ENCODE measurements at regions not wholly inside any gene's neighbourhood (a gene's known extent, or its start where the extent isn't known, plus 50 kb on each side); places are given as distances from the start of the nearest gene placed in this dataset.

DNA sequence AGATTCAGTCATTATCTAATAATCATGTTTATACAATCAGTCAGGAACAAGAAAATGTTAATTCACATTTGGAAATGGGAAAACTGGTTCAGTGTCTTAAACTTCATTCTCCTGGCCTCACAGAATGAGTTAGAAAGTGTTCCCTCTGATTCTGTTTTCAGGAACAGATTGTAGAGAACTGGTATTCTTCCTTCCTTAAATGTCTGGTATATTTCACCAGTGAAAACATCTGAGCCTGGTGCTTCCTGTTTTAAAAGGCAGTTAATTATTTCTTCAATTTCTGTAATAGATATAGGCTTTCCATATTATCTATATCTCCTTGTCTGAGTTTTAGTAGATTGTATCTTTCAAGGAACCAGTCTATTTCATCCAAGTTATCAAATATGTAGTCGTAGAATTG is 97.1 kb upstream of the TMEM168 start:
- H3K4me3 ChIP-seq (replicated peaks; ENCODE audit: insufficient read depth, low read length): no peak overlapping the region
- H3K27ac ChIP-seq (replicated peaks): peak overlapping the region; percentile 20
- DNase-seq (ENCODE audit: low read depth in 1 of 2, low spot score in 1 of 2): peak in 1 of 2 experiments; percentile 14
- H3K27me3 ChIP-seq (ENCODE audit: insufficient read depth, poor library complexity, severe bottlenecking): no peaks in the 10 kb centered on the region
- TF ChIP-seq, protein P1, sequence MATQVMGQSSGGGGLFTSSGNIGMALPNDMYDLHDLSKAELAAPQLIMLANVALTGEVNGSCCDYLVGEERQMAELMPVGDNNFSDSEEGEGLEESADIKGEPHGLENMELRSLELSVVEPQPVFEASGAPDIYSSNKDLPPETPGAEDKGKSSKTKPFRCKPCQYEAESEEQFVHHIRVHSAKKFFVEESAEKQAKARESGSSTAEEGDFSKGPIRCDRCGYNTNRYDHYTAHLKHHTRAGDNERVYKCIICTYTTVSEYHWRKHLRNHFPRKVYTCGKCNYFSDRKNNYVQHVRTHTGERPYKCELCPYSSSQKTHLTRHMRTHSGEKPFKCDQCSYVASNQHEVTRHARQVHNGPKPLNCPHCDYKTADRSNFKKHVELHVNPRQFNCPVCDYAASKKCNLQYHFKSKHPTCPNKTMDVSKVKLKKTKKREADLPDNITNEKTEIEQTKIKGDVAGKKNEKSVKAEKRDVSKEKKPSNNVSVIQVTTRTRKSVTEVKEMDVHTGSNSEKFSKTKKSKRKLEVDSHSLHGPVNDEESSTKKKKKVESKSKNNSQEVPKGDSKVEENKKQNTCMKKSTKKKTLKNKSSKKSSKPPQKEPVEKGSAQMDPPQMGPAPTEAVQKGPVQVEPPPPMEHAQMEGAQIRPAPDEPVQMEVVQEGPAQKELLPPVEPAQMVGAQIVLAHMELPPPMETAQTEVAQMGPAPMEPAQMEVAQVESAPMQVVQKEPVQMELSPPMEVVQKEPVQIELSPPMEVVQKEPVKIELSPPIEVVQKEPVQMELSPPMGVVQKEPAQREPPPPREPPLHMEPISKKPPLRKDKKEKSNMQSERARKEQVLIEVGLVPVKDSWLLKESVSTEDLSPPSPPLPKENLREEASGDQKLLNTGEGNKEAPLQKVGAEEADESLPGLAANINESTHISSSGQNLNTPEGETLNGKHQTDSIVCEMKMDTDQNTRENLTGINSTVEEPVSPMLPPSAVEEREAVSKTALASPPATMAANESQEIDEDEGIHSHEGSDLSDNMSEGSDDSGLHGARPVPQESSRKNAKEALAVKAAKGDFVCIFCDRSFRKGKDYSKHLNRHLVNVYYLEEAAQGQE (IDR thresholded peaks at IDR 0.05; ENCODE audit: insufficient replicate concordance, low read depth): no peak
- TF ChIP-seq POLR2AphosphoS5 (IDR thresholded peaks at IDR 0.05; ENCODE audit: low read depth): no peak
- TF ChIP-seq, protein P2, sequence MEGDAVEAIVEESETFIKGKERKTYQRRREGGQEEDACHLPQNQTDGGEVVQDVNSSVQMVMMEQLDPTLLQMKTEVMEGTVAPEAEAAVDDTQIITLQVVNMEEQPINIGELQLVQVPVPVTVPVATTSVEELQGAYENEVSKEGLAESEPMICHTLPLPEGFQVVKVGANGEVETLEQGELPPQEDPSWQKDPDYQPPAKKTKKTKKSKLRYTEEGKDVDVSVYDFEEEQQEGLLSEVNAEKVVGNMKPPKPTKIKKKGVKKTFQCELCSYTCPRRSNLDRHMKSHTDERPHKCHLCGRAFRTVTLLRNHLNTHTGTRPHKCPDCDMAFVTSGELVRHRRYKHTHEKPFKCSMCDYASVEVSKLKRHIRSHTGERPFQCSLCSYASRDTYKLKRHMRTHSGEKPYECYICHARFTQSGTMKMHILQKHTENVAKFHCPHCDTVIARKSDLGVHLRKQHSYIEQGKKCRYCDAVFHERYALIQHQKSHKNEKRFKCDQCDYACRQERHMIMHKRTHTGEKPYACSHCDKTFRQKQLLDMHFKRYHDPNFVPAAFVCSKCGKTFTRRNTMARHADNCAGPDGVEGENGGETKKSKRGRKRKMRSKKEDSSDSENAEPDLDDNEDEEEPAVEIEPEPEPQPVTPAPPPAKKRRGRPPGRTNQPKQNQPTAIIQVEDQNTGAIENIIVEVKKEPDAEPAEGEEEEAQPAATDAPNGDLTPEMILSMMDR (IDR thresholded peaks at IDR 0.05; ENCODE audit: insufficient read depth, low read length): no peak
- no peak for TF ChIP-seq GABPA (IDR thresholded peaks at IDR 0.05; ENCODE audit: low read depth)
- peak; percentile 56; the same call in 1 of the 2 replicates for TF ChIP-seq SPI1 (IDR thresholded peaks at IDR 0.05; ENCODE audit: borderline replicate concordance, low read depth)

DNA sequence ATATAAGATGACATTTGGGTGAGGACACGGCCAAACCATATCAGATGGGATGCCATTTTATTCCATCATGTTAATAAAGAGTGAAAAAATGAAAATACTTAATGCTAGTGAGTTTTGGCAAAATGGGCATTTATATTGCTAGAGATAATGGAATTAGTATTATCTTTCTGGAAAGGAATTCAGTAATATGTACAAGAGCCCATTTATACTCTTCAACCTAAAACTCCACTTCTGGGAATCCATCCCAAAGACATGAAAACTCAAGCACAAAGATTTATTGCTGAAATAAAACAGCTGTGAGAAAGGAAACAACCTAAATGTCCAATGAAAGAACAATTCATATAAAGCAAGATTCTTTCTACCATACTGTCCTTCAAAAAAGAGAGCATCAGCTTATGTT is 96.0 kb upstream of the TMEM168 start:
- no peak for DNase-seq (ENCODE audit: low read depth in 1 of 2, low spot score in 1 of 2)
- H3K27ac ChIP-seq (replicated peaks): no peak overlapping the region
- H3K4me3 ChIP-seq (replicated peaks; ENCODE audit: insufficient read depth, low read length): no peak overlapping the region
- no peak for TF ChIP-seq SPI1 (IDR thresholded peaks at IDR 0.05; ENCODE audit: borderline replicate concordance, low read depth)
- no peak for TF ChIP-seq POLR2AphosphoS5 (IDR thresholded peaks at IDR 0.05; ENCODE audit: low read depth)
- TF ChIP-seq, protein P1 (IDR thresholded peaks at IDR 0.05; ENCODE audit: insufficient replicate concordance, low read depth): no peak
- no peak for TF ChIP-seq GABPA (IDR thresholded peaks at IDR 0.05; ENCODE audit: low read depth)
- TF ChIP-seq, protein P2 (IDR thresholded peaks at IDR 0.05; ENCODE audit: insufficient read depth, low read length): no peak
- no peaks in the 10 kb centered on the region for H3K27me3 ChIP-seq (ENCODE audit: insufficient read depth, poor library complexity, severe bottlenecking)

DNA sequence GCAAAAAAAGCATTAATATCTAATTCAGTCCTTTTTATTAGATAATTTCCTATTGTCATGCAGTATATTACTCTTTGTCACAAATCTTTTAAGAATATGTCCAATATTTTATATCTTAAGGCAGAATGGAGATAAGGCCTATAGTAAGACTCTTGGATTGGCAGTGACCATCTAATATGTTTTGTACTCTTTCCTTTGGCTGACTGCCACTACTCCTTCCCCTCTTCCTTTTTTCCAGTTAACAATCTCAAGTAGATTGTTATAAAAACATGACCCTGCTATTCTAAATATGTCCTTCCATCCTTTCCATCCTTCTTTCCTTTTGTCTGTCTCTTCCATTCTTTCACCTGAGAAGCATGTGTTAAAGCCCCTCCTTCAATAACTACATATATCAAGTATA is 92.8 kb upstream of the TMEM168 start:
- no peaks in the 10 kb centered on the region for H3K27me3 ChIP-seq (ENCODE audit: insufficient read depth, poor library complexity, severe bottlenecking)
- TF ChIP-seq, protein P1 (IDR thresholded peaks at IDR 0.05; ENCODE audit: insufficient replicate concordance, low read depth): no peak
- TF ChIP-seq, protein P2 (IDR thresholded peaks at IDR 0.05; ENCODE audit: insufficient read depth, low read length): no peak
- peak; percentile 14; the same call in 1 of the 2 replicates for TF ChIP-seq SPI1 (IDR thresholded peaks at IDR 0.05; ENCODE audit: borderline replicate concordance, low read depth)

More for the DNA sequence above, 92.8 kb upstream of the TMEM168 start:
- Histone ChIP-seq H3K27ac (replicated peaks) (no peak overlapping the region; the same call in 1 of the 2 replicates), H3K4me3 (replicated peaks; ENCODE audit: insufficient read depth, low read length) (no peak overlapping the region)
- DNase-seq (ENCODE audit: low read depth in 1 of 2, low spot score in 1 of 2): no peak
